IPS-NIHi11 (cell line): ENCODE measurements at regions not wholly inside any gene's neighbourhood (a gene's known extent, or its start where the extent isn't known, plus 50 kb on each side); places are given as distances from the start of the nearest gene placed in this dataset.

Experiments used
- DNase-seq: peaks from one replicate; pipeline ENCODE4 v3.0.0; 2012; ENCODE audit warnings: mixed read lengths, low spot score

DNA sequence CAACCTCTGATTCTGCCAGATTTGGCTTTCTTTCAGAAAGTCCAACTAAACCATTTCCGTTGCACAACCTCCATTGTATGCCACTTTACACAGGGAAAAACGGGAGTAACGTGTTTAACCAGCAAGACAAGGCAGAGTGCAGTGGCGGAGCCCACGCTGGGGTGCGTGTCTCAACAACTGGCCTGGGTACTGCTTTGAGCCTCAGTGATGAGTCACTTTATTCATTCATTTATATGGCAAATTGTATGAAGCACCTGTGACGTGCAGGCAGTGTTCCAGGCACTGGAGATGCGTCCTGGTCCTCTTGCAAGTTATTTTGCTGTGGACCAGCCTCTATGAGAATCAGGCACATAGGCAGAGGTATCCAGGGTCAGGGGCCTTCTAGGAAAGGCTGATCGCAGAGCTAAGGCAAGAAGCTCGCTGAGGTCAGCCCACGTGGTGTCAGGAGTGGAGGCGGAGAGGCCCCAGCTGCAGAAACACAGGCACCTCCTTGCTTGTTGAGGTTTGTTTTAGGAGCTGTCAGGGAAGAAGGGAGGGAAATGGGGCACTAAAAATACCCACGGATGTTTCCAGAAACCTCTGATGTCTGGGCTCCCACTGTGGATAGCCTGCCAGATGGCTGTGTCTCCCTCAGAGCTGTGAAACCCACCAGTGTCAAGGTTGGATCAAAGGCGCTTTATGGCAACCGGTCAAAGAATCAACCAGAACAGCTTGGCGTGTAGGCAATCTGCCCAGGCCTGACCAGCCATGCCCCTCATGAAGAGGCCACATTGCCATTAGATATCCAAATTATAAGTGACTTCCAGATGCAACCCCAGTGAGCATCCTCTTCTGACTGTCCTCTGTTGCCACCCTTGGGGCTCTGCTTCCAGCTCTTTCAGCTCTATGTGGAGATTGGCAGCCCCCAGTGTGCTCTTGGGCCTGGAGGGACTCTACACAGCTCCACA lies 157.2 kb downstream of the CD83 start:
- DNase-seq, result no peak

DNA sequence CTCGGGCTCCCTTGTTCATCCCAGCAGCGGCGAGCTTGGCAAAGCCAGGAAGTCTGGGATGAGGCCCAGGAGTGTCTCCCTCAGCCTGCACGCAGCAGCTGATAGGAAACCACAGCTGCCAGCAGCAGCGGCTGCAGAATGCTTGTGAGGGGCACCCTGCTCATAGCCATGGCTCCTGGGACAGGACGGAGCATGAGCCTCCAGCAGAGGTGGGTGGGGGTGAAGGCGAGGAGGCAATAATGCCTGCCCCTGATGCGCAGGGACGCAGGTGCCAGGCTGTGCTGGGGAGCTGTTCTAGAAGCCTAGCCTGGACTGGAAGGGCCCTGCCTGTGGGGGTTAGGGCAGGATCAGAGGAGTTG lies 157.9 kb downstream of the CD83 start:
- no peak for DNase-seq

DNA sequence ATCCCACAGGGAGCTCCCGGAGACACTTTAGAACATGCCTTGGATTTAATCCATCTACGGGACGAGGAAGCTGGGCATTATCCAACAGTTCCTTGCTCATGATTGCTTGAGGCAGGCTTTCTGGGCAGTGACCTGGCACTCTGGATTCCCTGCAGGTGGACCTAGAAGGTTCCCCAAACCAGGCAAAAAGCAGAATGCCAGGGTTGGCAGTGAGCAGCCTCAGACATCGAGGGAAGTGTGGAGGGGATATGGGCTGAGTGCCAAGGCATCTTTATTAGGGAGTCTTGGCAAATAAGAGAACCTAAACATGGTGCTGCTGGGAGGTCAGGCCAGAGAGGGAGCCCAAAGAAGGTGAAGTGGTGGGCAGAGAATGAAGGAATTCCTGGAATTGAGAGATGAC lies 158.5 kb downstream of the CD83 start:
- DNase-seq, result no peak

DNA sequence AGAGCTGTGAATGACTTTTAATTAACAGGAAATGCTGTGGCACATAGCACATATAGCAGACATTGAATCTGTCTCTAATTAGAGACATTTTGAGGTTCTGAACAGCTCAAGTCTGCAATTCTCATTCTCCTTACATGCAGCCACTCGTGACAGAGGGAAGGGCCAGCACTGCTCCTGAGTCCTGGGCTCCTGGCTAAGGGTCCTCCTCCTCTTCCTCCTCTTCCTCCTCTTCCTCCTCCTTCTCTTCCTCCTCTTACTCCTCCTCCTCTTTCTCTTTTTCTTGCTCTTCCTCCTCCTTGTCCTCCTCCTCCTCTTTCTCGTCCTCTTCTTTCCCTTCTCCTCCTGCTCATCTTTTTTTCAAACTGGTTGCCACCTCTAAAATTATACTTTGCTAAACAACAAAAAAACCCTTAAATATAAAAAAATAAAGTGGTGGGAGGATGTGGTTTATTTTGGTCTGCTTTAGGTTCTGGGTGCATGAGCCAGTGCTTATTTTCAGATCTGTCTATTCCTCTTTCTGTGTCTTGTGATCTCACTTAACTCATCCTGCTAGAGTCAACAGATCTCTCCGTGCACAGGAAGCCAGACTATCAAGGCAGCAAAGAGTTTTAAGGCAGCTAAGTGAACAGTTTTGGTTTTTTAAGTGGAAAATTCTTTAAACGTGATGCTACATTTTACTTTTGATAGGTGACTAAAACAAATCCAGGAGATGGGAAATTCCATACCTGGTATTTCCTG lies 159.3 kb downstream of the CD83 start:
- no peak for DNase-seq

DNA sequence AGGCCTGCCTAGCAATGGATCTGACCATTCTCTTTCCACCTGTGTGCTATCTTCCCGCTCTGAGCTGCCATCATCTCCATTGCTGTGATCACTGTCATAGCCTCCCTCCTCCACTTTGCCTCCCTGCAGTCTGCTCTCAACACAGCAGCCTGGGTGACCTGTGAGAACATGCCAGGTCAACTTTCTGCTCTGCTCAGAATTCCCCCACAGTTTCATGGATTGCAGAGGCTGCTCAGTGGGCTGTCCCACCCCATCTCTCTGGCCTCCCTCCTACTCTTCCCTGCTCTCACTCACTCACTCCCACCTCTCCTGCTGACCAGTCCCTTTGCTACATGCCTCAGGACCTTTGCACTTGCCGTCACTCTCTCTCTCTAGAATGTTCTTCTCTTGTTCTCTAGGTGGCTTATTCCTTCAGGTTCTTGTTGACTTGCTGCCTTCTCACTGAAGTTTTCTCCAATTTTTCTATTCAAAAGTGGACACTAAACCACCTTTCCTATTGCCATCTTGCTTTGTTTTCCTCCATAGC lies 159.9 kb downstream of the CD83 start:
- no peak for DNase-seq

DNA sequence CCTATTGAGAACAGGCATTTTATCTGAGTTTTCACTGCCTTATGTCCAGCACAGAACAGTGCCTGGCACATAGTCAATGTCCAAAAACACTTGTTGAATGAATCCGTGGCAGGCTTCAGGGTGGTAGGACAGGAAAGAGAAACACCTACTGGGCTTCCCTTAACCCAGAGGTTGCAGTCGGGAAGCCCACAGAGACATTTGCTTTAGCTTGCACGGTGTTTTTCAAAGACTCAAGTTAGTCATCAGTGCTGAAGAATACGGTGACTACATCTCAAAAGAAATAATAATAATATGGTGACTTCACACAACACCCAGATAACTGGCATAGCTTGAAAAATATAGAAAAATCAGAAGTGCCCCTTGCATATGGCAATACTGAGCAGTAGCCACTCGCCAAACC lies 160.4 kb downstream of the CD83 start:
- no peak for DNase-seq

DNA sequence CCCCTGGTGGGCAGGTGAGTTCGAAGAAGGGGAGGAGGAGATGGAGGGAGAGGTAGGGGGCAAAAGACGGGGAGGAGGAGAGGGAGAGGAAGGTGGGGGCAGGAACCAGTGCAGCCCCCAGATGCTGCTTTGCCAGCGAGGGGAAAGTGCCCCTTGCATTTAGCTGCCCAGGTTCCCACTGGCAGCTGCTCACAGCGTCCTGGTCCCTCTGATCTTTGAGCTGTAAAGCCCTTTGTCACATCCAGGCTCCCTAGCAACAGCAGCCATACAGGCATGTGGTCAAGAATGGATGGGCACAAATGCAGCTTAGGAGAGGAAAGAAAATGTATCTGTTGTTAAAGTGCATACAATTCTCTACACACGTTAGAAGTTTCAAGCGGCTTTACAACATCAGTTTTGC lies 160.9 kb downstream of the CD83 start:
- DNase-seq, result no peak

DNA sequence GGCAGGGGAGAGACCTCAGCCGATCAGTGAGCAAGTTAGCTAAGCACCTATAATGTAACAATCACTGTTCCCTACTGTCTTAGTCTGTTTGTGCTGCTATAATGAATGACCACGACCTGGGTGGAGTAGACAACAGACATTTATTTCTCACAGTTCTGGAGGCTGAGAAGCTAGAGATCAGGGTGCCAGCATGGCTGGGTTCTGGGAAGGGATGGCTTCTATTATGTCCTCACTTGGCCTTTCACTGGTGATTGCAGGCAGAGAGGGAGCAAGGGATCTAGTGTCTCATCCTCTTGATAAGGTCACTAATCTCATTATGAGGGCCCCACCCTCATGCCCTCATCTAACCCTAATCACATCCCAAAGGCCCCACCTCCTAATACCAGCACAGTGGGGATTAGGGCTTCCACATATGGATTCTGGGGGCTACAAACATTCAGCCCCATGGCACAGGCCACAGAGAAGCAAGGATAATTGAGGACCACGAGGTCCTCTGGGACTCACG lies 162.5 kb downstream of the CD83 start:
- no peak for DNase-seq

DNA sequence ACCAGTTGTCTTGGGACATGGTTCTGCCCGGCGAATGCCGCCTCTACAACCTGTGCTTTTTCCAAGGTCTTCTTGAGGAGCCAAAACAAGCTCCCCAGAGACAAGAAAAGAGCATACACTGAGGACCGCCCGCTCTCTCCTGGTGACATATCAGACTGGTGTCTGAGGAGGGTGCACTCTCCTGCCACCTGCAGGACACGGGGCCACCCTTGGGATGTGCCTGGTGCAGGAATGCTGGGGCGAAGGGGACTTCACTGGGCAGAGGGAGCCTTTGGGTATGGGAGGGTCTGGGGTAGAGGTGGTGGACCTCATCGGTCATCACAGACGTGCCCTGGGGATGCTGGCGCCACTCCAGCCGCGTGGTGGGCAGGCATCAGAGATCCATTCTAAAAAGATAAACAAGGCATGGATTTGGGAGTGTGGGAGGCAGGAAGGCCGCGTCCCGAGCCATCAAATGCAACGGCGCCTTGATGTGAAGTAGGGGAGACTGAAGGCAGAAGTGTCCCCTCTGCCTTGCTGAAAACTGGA lies 163.3 kb downstream of the CD83 start:
- no peak for DNase-seq

DNA sequence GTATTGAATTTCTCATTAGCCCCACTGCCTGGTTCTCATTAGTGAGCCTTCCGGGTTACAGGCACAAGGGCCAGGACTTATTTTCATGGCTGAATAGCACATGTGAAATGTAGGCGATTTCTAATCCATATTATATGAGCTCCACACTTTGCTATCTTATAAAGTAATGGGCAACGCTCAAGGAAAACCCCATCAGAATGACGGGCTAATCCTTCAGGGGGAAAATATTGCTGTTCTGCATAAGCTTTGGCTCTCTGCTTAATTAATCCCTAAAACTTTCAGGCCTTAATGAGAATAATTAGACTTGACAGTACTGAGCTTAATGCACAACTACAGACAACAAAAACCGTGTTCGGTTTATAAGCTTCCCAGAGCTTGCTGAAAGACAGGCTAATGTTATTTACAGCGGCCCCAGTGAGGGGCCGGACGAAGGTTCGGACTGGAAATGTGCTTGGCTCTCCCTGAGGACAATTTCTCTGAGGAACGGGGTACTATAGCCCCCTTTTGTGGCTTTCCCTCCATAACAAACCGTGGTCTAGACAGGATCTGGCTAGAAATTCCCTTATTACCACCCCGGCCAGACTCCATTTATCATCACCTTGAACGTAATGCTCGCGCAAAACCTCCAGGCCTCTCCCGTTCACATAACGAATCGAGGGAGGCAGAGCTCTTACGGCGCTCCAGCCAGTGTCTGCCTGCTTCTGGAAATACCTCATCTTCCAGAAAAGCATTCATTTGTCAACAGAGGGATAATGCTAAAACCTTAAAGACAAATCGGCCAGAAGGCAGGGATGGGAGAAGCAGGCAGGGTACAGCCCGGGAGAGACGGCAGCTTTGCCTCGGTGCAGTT lies 164.5 kb downstream of the CD83 start:
- DNase-seq, result no peak

DNA sequence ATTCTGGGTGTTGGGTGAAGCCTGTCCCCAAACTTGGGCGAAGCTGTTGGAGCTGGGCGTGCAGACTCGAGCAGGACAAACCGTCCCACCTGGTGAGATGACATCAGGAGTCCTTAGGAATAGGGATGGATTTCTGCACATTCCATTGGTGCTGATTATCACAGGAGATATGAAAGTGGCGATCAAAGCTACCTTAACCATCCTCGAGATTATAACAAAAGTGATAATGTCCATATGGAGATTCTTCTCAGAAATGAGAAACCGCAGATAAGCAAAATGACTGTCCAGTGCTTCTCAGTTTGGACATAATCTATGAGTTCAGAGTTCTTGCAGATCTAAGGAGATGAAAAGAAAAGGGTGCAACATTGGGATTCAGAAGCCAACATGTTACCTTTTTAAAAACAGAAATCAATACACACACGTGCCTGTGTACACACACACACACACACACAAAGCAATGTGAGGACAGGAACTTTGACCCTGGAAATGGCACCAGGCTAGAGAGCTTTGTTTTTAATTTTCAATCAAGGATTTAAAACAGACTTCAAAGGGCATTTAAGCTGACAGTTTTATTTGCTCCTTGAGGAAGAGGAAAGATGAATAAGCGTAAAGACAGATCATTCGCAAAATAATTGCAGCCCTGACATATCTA lies 165.4 kb downstream of the CD83 start:
- no peak for DNase-seq

DNA sequence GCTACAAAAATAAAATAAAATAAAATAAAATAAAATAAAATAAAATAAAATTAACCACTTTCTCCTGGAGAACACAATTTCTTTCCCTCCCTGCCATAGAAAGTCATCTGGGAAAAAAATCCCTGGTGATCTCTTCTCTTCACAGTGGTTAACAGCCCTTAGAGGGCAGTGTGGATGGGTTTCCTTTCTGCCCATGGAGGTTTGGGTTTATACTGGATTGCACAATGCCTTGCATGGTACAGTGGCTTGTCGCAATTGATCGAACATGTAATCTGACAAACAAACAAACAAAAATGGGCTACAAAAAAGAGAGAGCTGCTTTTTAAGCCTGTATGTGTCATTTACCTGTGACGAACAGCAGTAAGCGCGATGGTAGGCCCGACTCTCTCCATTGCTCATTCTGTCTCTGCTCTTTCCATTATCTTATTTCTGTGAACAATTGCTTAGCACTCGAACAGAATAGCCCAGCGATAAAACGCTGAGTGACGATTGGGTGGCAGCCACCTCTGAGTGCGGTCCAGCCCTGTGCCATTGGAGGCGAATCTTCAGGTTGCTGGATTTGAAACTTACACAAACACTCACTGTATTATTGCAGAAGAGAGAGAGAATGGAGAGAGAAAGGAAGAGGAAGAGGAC lies 166.1 kb downstream of the CD83 start:
- peak; percentile 39 for DNase-seq

DNA sequence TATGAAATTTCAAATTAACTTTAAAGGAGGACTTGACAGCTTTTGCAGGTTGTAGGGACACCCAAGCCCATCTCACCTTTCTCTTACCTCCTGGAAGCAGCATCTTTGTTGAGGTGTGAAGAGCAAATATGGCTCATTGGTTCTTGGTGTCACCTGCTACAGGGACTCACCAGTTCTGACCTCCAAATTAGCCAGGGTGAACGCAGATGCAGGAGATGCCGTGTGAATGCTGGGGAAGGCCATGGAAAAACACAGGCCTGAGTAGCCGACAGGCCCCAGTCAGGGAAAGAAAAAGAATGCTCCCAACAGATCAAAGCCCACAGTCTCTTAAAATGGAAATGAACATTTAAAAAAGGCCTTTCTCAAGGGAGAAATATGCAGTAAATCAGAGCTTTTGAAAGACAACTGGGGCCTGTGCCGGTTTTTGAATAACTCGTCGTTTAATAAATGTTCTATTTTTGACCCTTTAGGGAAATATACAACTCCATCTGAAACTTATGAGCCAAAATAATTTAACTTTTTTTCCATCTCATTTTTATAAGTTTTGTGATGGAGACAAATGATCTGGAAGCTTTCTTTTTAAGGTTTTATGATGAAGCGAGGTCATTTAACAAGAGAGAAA lies 167.5 kb downstream of the CD83 start:
- peak; percentile 46 for DNase-seq

DNA sequence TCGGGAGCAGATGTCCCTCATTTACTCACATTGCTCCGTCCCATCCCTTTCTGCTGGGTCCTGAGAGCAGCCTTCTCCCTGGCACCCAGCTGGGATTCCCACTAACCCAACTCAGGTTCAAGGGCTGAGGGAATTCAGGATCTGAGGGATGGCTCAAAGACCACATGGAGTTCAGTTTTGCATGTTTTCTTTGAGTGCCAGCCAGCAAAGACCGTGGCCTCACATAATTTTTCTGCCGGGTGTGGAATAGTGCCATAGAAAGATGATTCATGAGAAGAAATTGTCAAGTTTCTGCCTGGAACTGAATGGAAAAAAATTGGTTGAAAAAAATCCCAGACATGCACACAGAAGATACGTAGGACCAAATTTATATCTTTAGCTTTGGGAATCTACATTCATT lies 168.6 kb downstream of the CD83 start:
- peak; percentile 33 for DNase-seq

DNA sequence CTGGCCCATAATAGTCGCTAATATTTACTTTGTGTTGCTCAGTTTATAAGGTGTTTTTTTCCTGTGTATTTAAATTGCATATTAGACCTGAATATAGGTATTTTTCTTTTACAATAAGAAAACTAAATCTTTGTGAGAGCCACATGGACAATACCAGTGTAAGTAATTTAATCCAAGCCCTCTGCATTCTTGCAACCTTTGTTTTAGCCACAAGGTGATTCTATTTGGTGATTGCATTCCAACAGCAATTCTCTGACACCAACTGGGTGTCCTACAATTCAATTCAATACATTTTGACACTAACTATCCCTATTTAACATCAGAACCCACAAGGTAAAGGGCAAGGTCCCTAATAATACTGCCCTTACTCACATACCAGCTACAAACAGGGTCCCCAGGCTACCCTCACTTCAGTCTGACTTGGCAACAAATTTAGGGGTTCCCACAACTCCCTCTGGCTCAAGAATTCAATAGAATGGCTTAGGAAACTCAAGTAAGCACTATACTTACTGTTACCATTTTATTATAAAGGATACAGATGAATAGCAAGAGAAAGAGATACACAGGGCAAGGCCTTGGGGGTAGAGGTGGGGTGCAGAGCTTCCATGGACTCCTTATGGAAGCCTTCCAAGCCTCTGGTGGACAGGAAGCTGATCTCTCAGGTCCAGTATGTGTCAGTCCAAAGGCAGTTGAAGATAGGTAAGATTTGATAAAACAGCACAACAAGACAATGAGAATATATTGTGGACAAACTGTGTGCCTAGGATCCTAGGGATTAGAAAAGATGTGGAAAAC lies 169.3 kb downstream of the CD83 start:
- DNase-seq, result no peak

DNA sequence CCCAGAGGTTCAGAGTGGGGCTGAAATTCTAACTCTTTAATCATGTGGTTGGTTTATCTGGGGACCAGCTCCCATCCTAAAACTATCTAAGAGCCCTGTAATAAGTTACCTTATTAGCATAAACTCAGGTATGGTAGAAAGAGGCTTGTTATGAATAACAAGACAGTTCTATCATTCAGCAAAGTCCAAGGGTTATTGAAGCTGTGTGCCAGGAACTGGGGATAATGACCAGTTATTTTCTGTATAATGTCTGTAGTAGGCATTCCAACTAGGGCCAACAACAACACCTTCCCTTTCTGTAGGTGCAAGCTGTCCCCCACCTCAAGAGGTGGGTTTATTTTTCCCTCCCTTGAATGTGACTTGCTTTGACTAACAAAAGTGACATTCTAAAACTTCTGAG lies 170.1 kb downstream of the CD83 start:
- no peak for DNase-seq

DNA sequence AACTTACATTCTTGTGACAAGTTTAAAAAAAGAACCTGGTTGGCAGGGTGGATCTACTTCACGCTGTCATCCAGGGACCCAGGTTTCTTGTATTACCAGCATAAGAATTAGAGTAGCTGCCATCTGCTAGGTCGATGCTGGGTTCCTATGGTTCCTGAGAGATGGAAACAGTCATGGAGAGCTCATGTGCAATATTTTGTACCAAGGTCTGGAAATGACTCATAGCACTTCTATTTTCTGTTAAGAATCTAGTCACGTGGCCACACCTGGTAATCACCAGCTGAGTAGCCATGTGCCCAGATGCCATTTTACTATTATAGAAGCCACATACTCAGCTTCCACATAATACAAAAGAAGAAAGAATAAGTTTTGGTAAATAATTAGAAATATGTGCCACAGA lies 171.3 kb downstream of the CD83 start:
- DNase-seq, result no peak

DNA sequence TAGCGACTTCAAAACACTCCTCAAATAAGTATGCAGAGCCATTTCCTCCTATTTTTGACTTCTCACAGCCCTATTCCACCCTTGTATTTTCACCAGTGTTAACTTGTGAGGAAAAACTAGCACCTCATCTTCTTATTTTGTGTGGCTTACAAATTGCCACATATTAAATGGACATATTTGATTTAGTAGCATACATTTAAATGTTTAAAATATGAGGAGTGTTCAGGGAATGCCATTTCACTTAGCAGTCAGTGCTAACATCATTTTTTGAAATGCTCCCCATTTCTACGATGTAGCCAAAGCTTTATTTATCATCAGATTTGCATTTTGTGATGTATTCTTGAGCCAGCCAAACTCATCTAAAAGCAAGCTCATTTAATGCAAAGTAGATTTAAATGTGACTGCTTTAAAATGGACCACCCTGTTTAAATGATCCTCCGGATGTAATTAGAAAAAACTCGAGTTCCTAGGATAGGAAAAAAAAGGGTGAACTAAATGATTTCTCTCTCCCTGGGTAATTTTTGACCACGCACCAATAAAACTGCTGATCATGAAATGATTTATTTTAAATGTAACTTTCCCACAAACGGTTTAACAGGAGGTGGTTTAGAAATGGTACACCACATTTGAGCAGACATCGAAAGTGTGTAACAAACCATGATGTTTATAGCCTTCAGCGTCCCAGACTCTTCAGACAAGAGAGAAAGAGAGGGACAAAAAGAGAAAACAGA lies 172.6 kb downstream of the CD83 start:
- no peak for DNase-seq
